Neuronal stem cell (in vitro differentiated cells): ENCODE measurements at regions not wholly inside any gene's neighbourhood (a gene's known extent, or its start where the extent isn't known, plus 50 kb on each side); places are given as distances from the start of the nearest gene placed in this dataset.

Experiments used
- DNase-seq: peaks from one replicate; pipeline ENCODE4 v3.0.0-alpha.2; 2013; ENCODE audit warnings: low spot score
- H2AFZ ChIP-seq: one replicate; pipeline ENCODE4 v1.6.1; 2013; ENCODE audit warnings: mild to moderate bottlenecking, low read length, inconsistent platforms
- H2AK5ac ChIP-seq: 2 replicates; pipeline ENCODE4 v1.6.1; 2013; ENCODE audit warnings: low read depth, mild to moderate bottlenecking, inconsistent platforms, low read length, moderate library complexity, mixed read lengths
- H2BK120ac ChIP-seq: 2 replicates; pipeline ENCODE4 v1.6.1; 2013; ENCODE audit warnings: low read depth, mild to moderate bottlenecking, inconsistent platforms, low read length, moderate library complexity, mixed read lengths
- H2BK12ac ChIP-seq: one replicate; pipeline ENCODE4 v1.6.1; 2013; ENCODE audit warnings: low read length, inconsistent platforms
- H2BK15ac ChIP-seq: 2 replicates; pipeline ENCODE4 v1.6.1; 2013; ENCODE audit warnings: mild to moderate bottlenecking, low read length, inconsistent platforms, mixed read lengths
- H2BK5ac ChIP-seq: one replicate; pipeline ENCODE4 v1.6.1; 2013; ENCODE audit warnings: inconsistent platforms, mild to moderate bottlenecking, low read length, moderate library complexity
- H3K14ac ChIP-seq: one replicate; pipeline ENCODE4 v1.6.1; 2013; ENCODE audit warnings: low read length, inconsistent platforms
- H3K18ac ChIP-seq: 2 replicates; pipeline ENCODE4 v1.6.1; 2013; ENCODE audit warnings: low read length, inconsistent platforms
- H3K23ac ChIP-seq: 2 replicates; pipeline ENCODE4 v1.6.1; 2013; ENCODE audit warnings: low read depth, mild to moderate bottlenecking, mixed read lengths, low read length, inconsistent platforms; ENCODE audit not compliant: poor library complexity
- H3K27ac ChIP-seq: replicated peaks from 3 replicates; pipeline ENCODE4 v1.5.1; 2013; ENCODE audit warnings: low read length, inconsistent platforms
- H3K27me3 ChIP-seq, 3 experiments: 2 replicates each; pipeline ENCODE4 v1.6.1; 2013; ENCODE audit warnings: low read length in 3 of 3, mild to moderate bottlenecking in 2 of 3, inconsistent platforms in 1 of 3, low read depth in 1 of 3, mixed read lengths in 1 of 3, moderate library complexity in 1 of 3; ENCODE audit not compliant: control insufficient read depth in 3 of 3, insufficient read depth in 3 of 3
- H3K36me3 ChIP-seq, 2 donors: replicated peaks in 1 of 2; 2 replicates each; pipeline ENCODE4 v1.6.1; 2013; ENCODE audit warnings: low read length in 2 of 2; ENCODE audit not compliant: control insufficient read depth in 2 of 2, insufficient read depth in 2 of 2
- H3K4ac ChIP-seq: 2 replicates; pipeline ENCODE4 v1.6.1; 2013; ENCODE audit warnings: inconsistent platforms, mild to moderate bottlenecking, low read length, moderate library complexity
- H3K4me1 ChIP-seq, 2 donors: 1 replicate in 1 of 2; 2 replicates in 1 of 2; pipeline ENCODE4 v1.6.1; 2013; ENCODE audit warnings: low read length in 2 of 2, low read depth in 1 of 2; ENCODE audit not compliant: control insufficient read depth in 2 of 2, insufficient read depth in 1 of 2
- H3K4me2 ChIP-seq: one replicate; pipeline ENCODE4 v1.6.1; 2013; ENCODE audit warnings: mild to moderate bottlenecking, low read length, inconsistent platforms; ENCODE audit not compliant: insufficient read depth, poor library complexity, severe bottlenecking
- H3K4me3 ChIP-seq, 2 donors: 2 replicates each; pipeline ENCODE4 v1.5.1; 2013; ENCODE audit warnings: low read length in 2 of 2, mild to moderate bottlenecking in 2 of 2, inconsistent platforms in 1 of 2, moderate library complexity in 1 of 2
- H3K79me1 ChIP-seq: one replicate; pipeline ENCODE4 v1.6.1; 2013; ENCODE audit warnings: low read depth, mild to moderate bottlenecking, inconsistent platforms, low read length, moderate library complexity
- H3K9ac ChIP-seq: one replicate; pipeline ENCODE4 v1.6.1; 2013; ENCODE audit warnings: mild to moderate bottlenecking, low read depth, low read length, inconsistent platforms; ENCODE audit not compliant: poor library complexity
- H3K9me3 ChIP-seq, 2 donors: replicated peaks in 1 of 2; 2 replicates each; pipeline versions ENCODE3 to v1.6.1; 2013; ENCODE audit warnings: low read length in 2 of 2, mild to moderate bottlenecking in 2 of 2, inconsistent platforms in 1 of 2, low read depth in 1 of 2, mixed read lengths in 1 of 2, moderate library complexity in 1 of 2; ENCODE audit not compliant: control insufficient read depth in 2 of 2, insufficient read depth in 1 of 2
- H4K8ac ChIP-seq: one replicate; pipeline ENCODE4 v1.6.1; 2013; ENCODE audit warnings: low read depth, mild to moderate bottlenecking, inconsistent platforms, low read length, moderate library complexity
- H4K91ac ChIP-seq: one replicate; pipeline ENCODE4 v1.6.1; 2013; ENCODE audit warnings: low read length, low read depth, mild to moderate bottlenecking, inconsistent platforms; ENCODE audit not compliant: poor library complexity
- WGBS, 2 donors: extraction: QIAGEN DNeasy Blood & Tissue Kit; methylation state at CpG; one replicate each; pipeline ENCODE4 v1.1.7; 2013; ENCODE audit warnings: missing lambda C conversion rate in 2 of 2, mixed read lengths in 1 of 2; ENCODE audit not compliant: insufficient read length in 2 of 2, insufficient replicate concordance in 1 of 2; ENCODE audit errors: extremely low coverage in 2 of 2; 5-methylcytosine and 5-hydroxymethylcytosine counted together

- Histone ChIP-seq H3K14ac (no peak overlapping the region), H4K8ac (no peak overlapping the region), H2AK5ac (no peak overlapping the region), H3K18ac (no peak overlapping the region), H4K91ac (no peak overlapping the region), H3K9me3 (no peaks in the 10 kb centered on the region), H2BK120ac (no peak overlapping the region), H3K4me2 (no peak overlapping the region), H2BK15ac (no peak overlapping the region), H3K9ac (no peak overlapping the region), H3K27ac (no peak overlapping the region), H2AFZ (no peak overlapping the region), H2BK12ac (no peak overlapping the region), H3K23ac (no peak overlapping the region), H3K27me3 (no peaks in the 10 kb centered on the region), H3K36me3 (no peaks in the 10 kb centered on the region), H3K79me1 (no peaks in the 10 kb centered on the region), H2BK5ac (no peak overlapping the region), H3K4ac (no peak overlapping the region), H3K4me1 (no peaks in the 10 kb centered on the region), H3K4me3 (no peak overlapping the region)
- no peak for DNase-seq
- WGBS, 2 donors = no CpG with 5 or more reads among the region's 11 CpGs
These were observed 146.9 kb upstream of the AKR1E2 start for GRCh38 chr10:4678951-4679671.

DNA sequence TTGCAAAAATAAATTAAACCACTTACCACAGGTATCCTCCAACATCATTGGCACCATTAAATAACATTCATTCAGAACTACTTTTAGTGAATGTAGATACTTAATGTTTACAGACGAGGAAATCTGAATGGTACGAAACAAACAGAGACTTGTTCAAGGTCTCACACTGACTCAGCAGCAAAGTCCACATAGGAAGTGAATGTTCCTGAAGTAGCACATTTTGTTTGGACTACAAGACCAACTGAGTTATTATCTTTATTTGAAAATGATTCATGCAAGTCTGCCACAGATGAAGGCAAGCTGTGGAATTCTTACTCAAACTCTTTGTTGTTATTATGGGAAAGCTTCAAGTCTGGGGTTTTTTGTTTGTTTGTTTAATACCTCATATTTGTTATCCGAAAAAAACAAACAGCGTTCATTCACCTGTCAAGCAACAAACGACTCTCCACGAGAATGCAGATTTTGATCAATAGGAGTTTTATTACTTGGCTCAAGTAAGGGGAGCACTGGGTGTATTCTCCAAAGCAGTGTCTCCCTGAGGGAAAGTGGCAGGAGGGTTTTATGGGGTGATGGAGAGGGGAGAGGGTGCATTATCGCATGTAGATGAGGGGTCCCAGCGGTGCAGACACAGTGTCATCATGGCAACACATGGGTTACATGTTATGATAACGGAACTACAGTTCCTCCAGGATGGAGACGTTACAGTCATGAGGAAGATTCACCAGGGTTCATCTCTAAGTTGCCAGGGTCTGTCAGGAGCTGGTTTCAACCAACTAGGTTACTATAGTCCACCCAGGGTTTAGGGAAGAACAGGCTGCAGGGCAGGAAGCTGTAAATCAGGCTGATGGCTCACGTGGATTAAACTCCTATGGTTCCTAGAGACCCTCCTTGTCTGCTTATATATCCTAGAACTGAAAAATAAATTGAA is 147.7 kb upstream of the AKR1E2 start:
- Histone ChIP-seq H3K4me1 (no peaks in the 10 kb centered on the region), H3K18ac (no peak overlapping the region), H2BK5ac (no peak overlapping the region), H2AFZ (no peak overlapping the region), H2AK5ac (no peak overlapping the region), H3K4me3 (no peak overlapping the region), H3K36me3 (no peaks in the 10 kb centered on the region), H4K91ac (no peak overlapping the region), H4K8ac (no peak overlapping the region), H3K4ac (no peak overlapping the region), H3K9me3 (no peaks in the 10 kb centered on the region), H3K79me1 (no peaks in the 10 kb centered on the region), H3K27me3 (no peaks in the 10 kb centered on the region), H2BK12ac (no peak overlapping the region), H3K14ac (no peak overlapping the region), H3K9ac (no peak overlapping the region), H3K4me2 (no peak overlapping the region), H2BK15ac (no peak overlapping the region), H3K23ac (no peak overlapping the region), H3K27ac (no peak overlapping the region), H2BK120ac (no peak overlapping the region)
- WGBS, 2 donors = no CpG with 5 or more reads among the region's 11 CpGs
- DNase-seq = no peak

DNA sequence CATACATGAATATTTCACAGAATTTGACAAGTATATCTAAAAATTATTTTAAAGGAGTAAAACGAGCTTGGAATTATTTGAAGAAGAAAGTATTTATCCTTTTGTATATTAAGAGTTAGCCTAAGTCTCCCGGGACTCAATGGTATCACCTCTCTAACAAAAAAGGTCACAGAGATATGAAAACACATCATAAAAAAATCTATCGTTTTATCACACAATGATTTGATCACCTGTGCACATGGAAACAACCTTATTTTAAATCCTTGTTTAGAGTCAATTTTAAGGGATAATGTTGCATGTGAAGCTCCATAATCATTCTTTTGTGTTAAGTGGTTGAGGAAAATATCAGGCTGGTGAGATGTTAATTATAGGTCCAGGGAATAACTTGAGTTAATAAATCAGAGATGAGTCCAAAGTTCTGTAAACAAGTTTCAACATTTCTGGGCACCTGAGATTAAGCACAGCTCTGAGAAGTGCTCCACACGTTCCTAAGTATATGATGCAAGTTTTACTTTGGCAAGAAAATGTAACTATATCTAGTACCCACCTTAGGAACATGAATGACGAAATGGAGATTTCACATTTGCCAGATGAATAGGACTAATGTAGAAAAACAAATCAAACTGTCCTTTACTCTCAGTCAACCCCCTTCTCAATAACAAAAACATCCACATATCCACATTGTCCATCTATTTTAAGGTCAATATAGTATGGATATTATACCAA is 148.5 kb upstream of the AKR1E2 start:
- no peak overlapping the region for H3K18ac ChIP-seq
- no peak overlapping the region for H2BK5ac ChIP-seq
- no peak overlapping the region for H2AFZ ChIP-seq
- no peak overlapping the region for H2BK12ac ChIP-seq
- H3K9ac ChIP-seq = no peak overlapping the region
- H2BK120ac ChIP-seq = no peak overlapping the region
- H3K4me1 ChIP-seq = no peaks in the 10 kb centered on the region
- no CpG with 5 or more reads among the region's 5 CpGs for WGBS, 2 donors
- H3K23ac ChIP-seq = no peak overlapping the region
- H3K4ac ChIP-seq = no peak overlapping the region
- no peaks in the 10 kb centered on the region for H3K36me3 ChIP-seq
- H3K27me3 ChIP-seq = no peaks in the 10 kb centered on the region
- no peak overlapping the region for H2AK5ac ChIP-seq
- H3K9me3 ChIP-seq = no peaks in the 10 kb centered on the region
- no peak overlapping the region for H4K91ac ChIP-seq
- no peak overlapping the region for H3K27ac ChIP-seq
- no peak overlapping the region for H2BK15ac ChIP-seq
- no peak overlapping the region for H3K4me3 ChIP-seq
- no peaks in the 10 kb centered on the region for H3K79me1 ChIP-seq
- DNase-seq = no peak
- no peak overlapping the region for H3K4me2 ChIP-seq
- no peak overlapping the region for H4K8ac ChIP-seq
- no peak overlapping the region for H3K14ac ChIP-seq

- H3K27me3 ChIP-seq = no peaks in the 10 kb centered on the region
- H3K18ac ChIP-seq = no peak overlapping the region
- no peak overlapping the region for H3K4me3 ChIP-seq
- no peak overlapping the region for H2AFZ ChIP-seq
- H3K4me1 ChIP-seq = peaks cover 2 to 4% of the 10 kb centered on the region in 2 donors
- H3K36me3 ChIP-seq = no peaks in the 10 kb centered on the region
- H3K14ac ChIP-seq = no peak overlapping the region
- H3K4ac ChIP-seq = no peak overlapping the region
- H3K4me2 ChIP-seq = no peak overlapping the region
- no peak overlapping the region for H3K9ac ChIP-seq
- no peaks in the 10 kb centered on the region for H3K79me1 ChIP-seq
- no peak overlapping the region for H3K27ac ChIP-seq
- no peak overlapping the region for H2AK5ac ChIP-seq
- no peak overlapping the region for H4K91ac ChIP-seq
- no peaks in the 10 kb centered on the region for H3K9me3 ChIP-seq
- H2BK120ac ChIP-seq = no peak overlapping the region
- no peak overlapping the region for H2BK15ac ChIP-seq
- DNase-seq = no peak
- H3K23ac ChIP-seq = no peak overlapping the region
- H2BK5ac ChIP-seq = no peak overlapping the region
- WGBS, 2 donors = no CpG with 5 or more reads among the region's 3 CpGs
- H4K8ac ChIP-seq = no peak overlapping the region
- H2BK12ac ChIP-seq = no peak overlapping the region
These were observed 149.4 kb upstream of the AKR1E2 start for GRCh38 chr10:4676566-4676965.
